ENCODE measurements at regions not wholly inside any gene's neighbourhood (a gene's known extent, or its start where the extent isn't known, plus 50 kb on each side); places are given as distances from the start of the nearest gene placed in this dataset.

DNA sequence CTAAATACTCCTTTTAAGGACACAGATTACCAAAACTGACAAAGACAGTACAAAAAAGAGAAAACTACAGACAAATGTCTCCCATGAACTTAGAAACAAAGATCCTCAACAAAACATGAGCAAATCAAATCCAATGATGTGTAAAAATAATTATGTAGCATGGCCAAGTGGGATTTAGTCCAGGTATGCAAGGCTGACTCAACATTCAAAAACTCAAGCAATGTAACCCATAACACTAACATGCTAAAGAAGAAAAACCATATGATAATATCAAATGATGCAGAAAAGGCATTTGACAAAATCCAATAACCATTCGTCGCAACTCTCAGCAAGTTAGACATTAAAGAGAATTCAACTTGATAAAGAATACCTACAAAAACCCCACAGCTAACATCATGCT lies 239.0 kb upstream of the KLHL29 start:
- ChIA-PET POLR2A (ENCODE audit: low non-redundant PET) (no interaction called here), CTCF (interaction anchor here (0.6 to 0.7 kb wide), 2 partner anchors 97 to 939 kb away, joined by 4 read pairs; no protein-coding TSS in a partner anchor)
- H3K27ac ChIP-seq = no peak overlapping the region
- TF ChIP-seq, protein P1, sequence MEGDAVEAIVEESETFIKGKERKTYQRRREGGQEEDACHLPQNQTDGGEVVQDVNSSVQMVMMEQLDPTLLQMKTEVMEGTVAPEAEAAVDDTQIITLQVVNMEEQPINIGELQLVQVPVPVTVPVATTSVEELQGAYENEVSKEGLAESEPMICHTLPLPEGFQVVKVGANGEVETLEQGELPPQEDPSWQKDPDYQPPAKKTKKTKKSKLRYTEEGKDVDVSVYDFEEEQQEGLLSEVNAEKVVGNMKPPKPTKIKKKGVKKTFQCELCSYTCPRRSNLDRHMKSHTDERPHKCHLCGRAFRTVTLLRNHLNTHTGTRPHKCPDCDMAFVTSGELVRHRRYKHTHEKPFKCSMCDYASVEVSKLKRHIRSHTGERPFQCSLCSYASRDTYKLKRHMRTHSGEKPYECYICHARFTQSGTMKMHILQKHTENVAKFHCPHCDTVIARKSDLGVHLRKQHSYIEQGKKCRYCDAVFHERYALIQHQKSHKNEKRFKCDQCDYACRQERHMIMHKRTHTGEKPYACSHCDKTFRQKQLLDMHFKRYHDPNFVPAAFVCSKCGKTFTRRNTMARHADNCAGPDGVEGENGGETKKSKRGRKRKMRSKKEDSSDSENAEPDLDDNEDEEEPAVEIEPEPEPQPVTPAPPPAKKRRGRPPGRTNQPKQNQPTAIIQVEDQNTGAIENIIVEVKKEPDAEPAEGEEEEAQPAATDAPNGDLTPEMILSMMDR (conservative IDR thresholded peaks at IDR 0.05; ENCODE audit: low read depth) = no peak
- DNase-seq (ENCODE audit: low spot score) = no peak

- no peak overlapping the region for H3K27ac ChIP-seq
- DNase-seq (ENCODE audit: low spot score) = no peak
- TF ChIP-seq, protein P1 (conservative IDR thresholded peaks at IDR 0.05; ENCODE audit: low read depth) = no peak
- ChIA-PET CTCF (no interaction called here), POLR2A (ENCODE audit: low non-redundant PET) (no interaction called here)
Measured at GRCh38 chr2:23148342-23148741, 236.6 kb upstream of the KLHL29 start.

DNA sequence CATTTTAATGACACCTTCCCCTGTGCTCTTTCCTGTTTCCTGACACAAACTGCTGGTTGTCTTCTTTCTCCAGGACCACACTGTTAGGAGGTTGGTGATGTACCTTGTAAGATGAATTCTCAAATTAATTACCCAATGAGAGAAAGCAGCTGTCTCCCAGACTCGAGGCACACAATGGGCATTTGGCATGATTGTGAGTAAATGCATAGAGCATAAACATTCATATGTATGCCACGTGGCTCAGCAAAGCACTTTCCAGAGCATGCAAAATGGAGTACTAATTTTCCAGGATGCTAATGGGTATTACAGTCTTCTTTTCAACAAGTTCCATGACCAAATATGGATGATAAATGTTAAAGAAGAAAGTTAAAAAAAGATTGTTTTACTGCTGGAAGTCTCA lies 235.2 kb upstream of the KLHL29 start:
- POLR2A ChIA-PET (ENCODE audit: low non-redundant PET) = no interaction called here
- DNase-seq (ENCODE audit: low spot score) = no peak
- CTCF ChIA-PET = no interaction called here
- no peak overlapping the region for H3K27ac ChIP-seq
- TF ChIP-seq, protein P1 (conservative IDR thresholded peaks at IDR 0.05; ENCODE audit: low read depth) = no peak

GRCh38 chr2:23153484-23153883 lies 231.5 kb upstream of the KLHL29 start:
- ChIA-PET CTCF (no interaction called here), POLR2A (ENCODE audit: low non-redundant PET) (no interaction called here)
- no peak overlapping the region for H3K27ac ChIP-seq
- TF ChIP-seq, protein P1 (conservative IDR thresholded peaks at IDR 0.05; ENCODE audit: low read depth) = no peak
- DNase-seq (ENCODE audit: low spot score) = no peak

- DNase-seq (ENCODE audit: low spot score) = no peak
- ChIA-PET POLR2A (ENCODE audit: low non-redundant PET) (no interaction called here), CTCF (interaction anchor here (0.6 kb wide), 1 partner anchor 196 kb away, joined by 4 read pairs; no protein-coding TSS in a partner anchor)
- H3K27ac ChIP-seq = no peak overlapping the region
- TF ChIP-seq, protein P1 (conservative IDR thresholded peaks at IDR 0.05; ENCODE audit: low read depth) = no peak
Measured at GRCh38 chr2:23155022-23155421, 230.0 kb upstream of the KLHL29 start.

DNA sequence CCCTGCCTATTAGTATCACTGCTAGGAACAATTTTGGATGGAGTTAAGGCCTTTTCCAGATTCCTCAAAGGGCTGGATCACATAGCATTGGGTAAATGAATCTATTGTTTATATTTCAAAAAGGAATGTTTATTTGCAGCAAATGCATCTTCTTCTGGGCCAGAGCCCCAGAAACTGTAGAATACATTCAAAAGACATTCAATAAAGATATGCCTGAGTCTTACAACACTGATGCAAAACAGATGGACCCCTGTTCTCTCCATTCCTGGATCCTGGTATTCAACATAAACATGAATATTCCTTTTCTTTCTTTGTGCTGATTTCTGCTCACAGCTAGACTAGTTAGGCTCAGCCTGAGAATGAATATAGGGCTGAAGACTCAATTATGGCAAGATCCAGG lies 227.2 kb upstream of the KLHL29 start:
- TF ChIP-seq, protein P1 (conservative IDR thresholded peaks at IDR 0.05; ENCODE audit: low read depth) = no peak
- ChIA-PET POLR2A (ENCODE audit: low non-redundant PET) (no interaction called here), CTCF (no interaction called here)
- no peak for DNase-seq (ENCODE audit: low spot score)
- no peak overlapping the region for H3K27ac ChIP-seq

GRCh38 chr2:23158306-23158705 lies 226.7 kb upstream of the KLHL29 start:
- ChIA-PET CTCF (no interaction called here), POLR2A (ENCODE audit: low non-redundant PET) (no interaction called here)
- H3K27ac ChIP-seq = no peak overlapping the region
- no peak for DNase-seq (ENCODE audit: low spot score)
- TF ChIP-seq, protein P1 (conservative IDR thresholded peaks at IDR 0.05; ENCODE audit: low read depth) = no peak
